NT2/D1 (cell line): ENCODE measurements at regions not wholly inside any gene's neighbourhood (a gene's known extent, or its start where the extent isn't known, plus 50 kb on each side); places are given as distances from the start of the nearest gene placed in this dataset.

ENCODE experiments used
- DNase-seq: peaks from one replicate; pipeline ENCODE4 v3.0.0-alpha.2; 2011; ENCODE audit warnings: low read depth, low spot score
- H3K27me3 ChIP-seq: 2 replicates; pipeline ENCODE4 v1.6.0; 2011; ENCODE audit warnings: mild to moderate bottlenecking; ENCODE audit not compliant: insufficient read length, insufficient read depth
- H3K36me3 ChIP-seq: 2 replicates; pipeline ENCODE4 v1.6.1; 2011; ENCODE audit warnings: mild to moderate bottlenecking, low read length, mixed read lengths; ENCODE audit not compliant: insufficient read depth, insufficient read length
- H3K4me1 ChIP-seq: 2 replicates; pipeline ENCODE4 v1.5.1; 2011; ENCODE audit not compliant: insufficient read depth, insufficient read length
- H3K4me3 ChIP-seq: 2 replicates; pipeline ENCODE4 v1.5.1; 2011; ENCODE audit warnings: low read depth; ENCODE audit not compliant: insufficient read length
- H3K9ac ChIP-seq: 2 replicates; pipeline ENCODE4 v1.6.0; 2011; ENCODE audit warnings: low read depth; ENCODE audit not compliant: insufficient read length
- H3K9me3 ChIP-seq: 2 replicates; pipeline ENCODE4 v1.5.1; 2011; ENCODE audit warnings: mild to moderate bottlenecking, low read length; ENCODE audit not compliant: insufficient read depth
- SUZ12 ChIP-seq: IDR thresholded peaks from 2 replicates; pipeline ENCODE4 v1.6.1; 2011; ENCODE audit not compliant: insufficient read length, insufficient read depth; ENCODE audit errors: extremely low read depth
- YY1 ChIP-seq: IDR thresholded peaks from 2 replicates; pipeline ENCODE4 v1.6.1; 2011; ENCODE audit not compliant: insufficient read length, insufficient read depth
- ZNF274 ChIP-seq: IDR thresholded peaks from 2 replicates; pipeline ENCODE4 v1.6.1; 2011; ENCODE audit warnings: mild to moderate bottlenecking, low read depth, low read length

- Histone ChIP-seq H3K27me3 (no peaks in the 10 kb centered on the region), H3K9ac (no peak overlapping the region), H3K4me3 (no peak overlapping the region), H3K9me3 (no peaks in the 10 kb centered on the region), H3K36me3 (no peaks in the 10 kb centered on the region), H3K4me1 (no peaks in the 10 kb centered on the region)
- TF ChIP-seq SUZ12 (no peak), YY1 (no peak), ZNF274 (no peak)
- DNase-seq, result no peak
These were observed 97.7 kb upstream of the GREM2 start for GRCh38 chr1:240709676-240710075.

- no peaks in the 10 kb centered on the region for H3K4me1 ChIP-seq
- H3K4me3 ChIP-seq, result no peak overlapping the region
- H3K27me3 ChIP-seq, result no peaks in the 10 kb centered on the region
- H3K36me3 ChIP-seq, result no peaks in the 10 kb centered on the region
- TF ChIP-seq YY1 (no peak), ZNF274 (no peak), SUZ12 (no peak)
- DNase-seq, result no peak
- no peak overlapping the region for H3K9ac ChIP-seq
- no peaks in the 10 kb centered on the region for H3K9me3 ChIP-seq
These were observed 94.4 kb upstream of the GREM2 start for GRCh38 chr1:240706150-240706935.

GRCh38 chr1:240705579-240705978, 93.6 kb upstream of the GREM2 start:
- no peak for DNase-seq
- no peaks in the 10 kb centered on the region for H3K27me3 ChIP-seq
- H3K9ac ChIP-seq, result no peak overlapping the region
- no peaks in the 10 kb centered on the region for H3K4me1 ChIP-seq
- H3K9me3 ChIP-seq, result no peaks in the 10 kb centered on the region
- H3K36me3 ChIP-seq, result no peaks in the 10 kb centered on the region
- H3K4me3 ChIP-seq, result no peak overlapping the region
- TF ChIP-seq YY1 (no peak), ZNF274 (no peak), SUZ12 (no peak)

GRCh38 chr1:240701412-240701811, 89.5 kb upstream of the GREM2 start:
- no peak for DNase-seq
- Histone ChIP-seq H3K4me3 (no peak overlapping the region), H3K9me3 (no peaks in the 10 kb centered on the region), H3K4me1 (no peaks in the 10 kb centered on the region), H3K9ac (no peak overlapping the region), H3K27me3 (no peaks in the 10 kb centered on the region), H3K36me3 (no peaks in the 10 kb centered on the region)
- no peak for TF ChIP-seq SUZ12
- TF ChIP-seq YY1, result no peak
- TF ChIP-seq ZNF274, result no peak

GRCh38 chr1:240695416-240695815, 83.5 kb upstream of the GREM2 start:
- H3K36me3 ChIP-seq, result no peaks in the 10 kb centered on the region
- no peaks in the 10 kb centered on the region for H3K9me3 ChIP-seq
- no peak for DNase-seq
- H3K4me3 ChIP-seq, result no peak overlapping the region
- TF ChIP-seq ZNF274 (no peak), YY1 (no peak), SUZ12 (no peak)
- no peaks in the 10 kb centered on the region for H3K4me1 ChIP-seq
- H3K27me3 ChIP-seq, result no peaks in the 10 kb centered on the region
- no peak overlapping the region for H3K9ac ChIP-seq

- Histone ChIP-seq H3K9me3 (no peaks in the 10 kb centered on the region), H3K36me3 (no peaks in the 10 kb centered on the region), H3K4me3 (no peak overlapping the region), H3K4me1 (no peaks in the 10 kb centered on the region), H3K27me3 (no peaks in the 10 kb centered on the region), H3K9ac (no peak overlapping the region)
- no peak for DNase-seq
- TF ChIP-seq ZNF274, result no peak
- TF ChIP-seq SUZ12, result no peak
- TF ChIP-seq YY1, result no peak
These were observed 81.9 kb upstream of the GREM2 start for GRCh38 chr1:240693844-240694243.

- no peak for DNase-seq
- TF ChIP-seq ZNF274, result no peak
- no peak for TF ChIP-seq SUZ12
- TF ChIP-seq YY1, result no peak
- H3K4me1 ChIP-seq, result no peaks in the 10 kb centered on the region
- no peaks in the 10 kb centered on the region for H3K9me3 ChIP-seq
- H3K9ac ChIP-seq, result no peak overlapping the region
- H3K4me3 ChIP-seq, result no peak overlapping the region
- no peaks in the 10 kb centered on the region for H3K27me3 ChIP-seq
- H3K36me3 ChIP-seq, result no peaks in the 10 kb centered on the region
These were observed 81.1 kb upstream of the GREM2 start for GRCh38 chr1:240693036-240693435.
